Right atrium auricular region (tissue), 2 donors: ENCODE measurements at regions not wholly inside any gene's neighbourhood (a gene's known extent, or its start where the extent isn't known, plus 50 kb on each side); places are given as distances from the start of the nearest gene placed in this dataset.

Experiments
- DNase-seq: peaks from one replicate; pipeline ENCODE4 v3.0.0-alpha.2; 2019; ENCODE audit warnings: low spot score
- H3K27ac ChIP-seq, 2 donors: fragments of 200-600 bp; sonication (generic); 1 replicate in 1 of 2; 2 replicates in 1 of 2; pipeline ENCODE4 v1.5.1; 2016 to 2019
- H3K27me3 ChIP-seq, 2 donors: fragments of 200-600 bp; sonication (generic); one replicate each; pipeline versions ENCODE4 v1.5.1 to v1.6.0; 2017 to 2019
- H3K36me3 ChIP-seq: fragments of 200-600 bp; sonication (generic); one replicate; pipeline ENCODE4 v1.5.1; 2016
- H3K4me1 ChIP-seq, 2 donors: fragments of 200-600 bp; sonication (generic); one replicate each; pipeline versions ENCODE4 v1.5.1 to v1.6.0; 2017 to 2019
- H3K4me3 ChIP-seq, 2 donors: fragments of 200-600 bp; sonication (generic); 1 replicate in 1 of 2; 2 replicates in 1 of 2; pipeline ENCODE4 v1.5.1; 2017 to 2019; ENCODE audit warnings: mild to moderate bottlenecking in 1 of 2, moderate library complexity in 1 of 2
- H3K9me3 ChIP-seq, 2 donors: fragments of 200-600 bp; sonication (generic); one replicate each; pipeline ENCODE4 v1.5.1; 2019
- CTCF ChIP-seq, 2 donors: fragments of 200-600 bp; sonication (generic); IDR thresholded peaks; one replicate each; pipeline ENCODE4 v1.5.1; 2019; ENCODE audit warnings: antibody characterized with exemption in 2 of 2

DNA sequence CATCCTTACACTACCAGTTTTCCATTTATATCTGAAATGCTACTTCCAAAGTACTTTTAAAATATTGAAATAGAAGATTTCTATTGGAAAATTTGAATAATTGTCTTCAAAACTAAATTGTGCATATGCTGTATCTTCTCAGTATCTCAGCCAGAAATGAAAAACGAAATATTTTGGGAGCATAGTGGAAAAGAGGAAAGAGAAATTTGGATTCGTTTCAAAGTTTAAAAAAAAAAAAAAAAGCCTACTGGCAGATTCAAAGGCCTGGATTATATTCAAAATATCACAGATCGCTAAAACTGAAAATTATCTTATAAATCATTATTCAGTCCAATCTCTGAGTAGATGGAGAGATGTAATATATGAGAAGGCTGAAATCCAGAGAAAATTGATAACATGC lies 440.7 kb downstream of the TAF11L14 start:
- no peaks in the 10 kb centered on the region for H3K4me1 ChIP-seq
- H3K36me3 ChIP-seq = no peaks in the 10 kb centered on the region
- no peak overlapping the region for H3K4me3 ChIP-seq
- TF ChIP-seq CTCF (IDR thresholded peaks at IDR 0.05) = no peak
- no peak for DNase-seq
- no peaks in the 10 kb centered on the region for H3K9me3 ChIP-seq
- no peaks in the 10 kb centered on the region for H3K27me3 ChIP-seq
- no peak overlapping the region for H3K27ac ChIP-seq

GRCh38 chr5:18078157-18078556 lies 443.9 kb downstream of the TAF11L14 start:
- Histone ChIP-seq H3K36me3 (no peaks in the 10 kb centered on the region), H3K9me3 (no peaks in the 10 kb centered on the region), H3K27me3 (no peaks in the 10 kb centered on the region), H3K4me3 (no peak overlapping the region), H3K4me1 (no peaks in the 10 kb centered on the region), H3K27ac (no peak overlapping the region)
- DNase-seq = no peak
- TF ChIP-seq CTCF (IDR thresholded peaks at IDR 0.05) = no peak

- DNase-seq = no peak
- no peak overlapping the region for H3K27ac ChIP-seq
- TF ChIP-seq CTCF (IDR thresholded peaks at IDR 0.05) = no peak
Observed at GRCh38 chr5:18079831-18080230, 445.6 kb downstream of the TAF11L14 start.

GRCh38 chr5:18088020-18088579 lies 453.8 kb downstream of the TAF11L14 start:
- Histone ChIP-seq H3K9me3 (no peaks in the 10 kb centered on the region), H3K27ac (no peak overlapping the region), H3K36me3 (no peaks in the 10 kb centered on the region), H3K4me3 (no peak overlapping the region), H3K4me1 (no peaks in the 10 kb centered on the region), H3K27me3 (no peaks in the 10 kb centered on the region)
- no peak for TF ChIP-seq CTCF (IDR thresholded peaks at IDR 0.05)
- no peak for DNase-seq

More at GRCh38 chr5:18079831-18080230, 445.6 kb downstream of the TAF11L14 start:
- Histone ChIP-seq H3K4me1 (no peaks in the 10 kb centered on the region), H3K4me3 (no peak overlapping the region), H3K36me3 (no peaks in the 10 kb centered on the region), H3K27me3 (no peaks in the 10 kb centered on the region), H3K9me3 (no peaks in the 10 kb centered on the region)

DNA sequence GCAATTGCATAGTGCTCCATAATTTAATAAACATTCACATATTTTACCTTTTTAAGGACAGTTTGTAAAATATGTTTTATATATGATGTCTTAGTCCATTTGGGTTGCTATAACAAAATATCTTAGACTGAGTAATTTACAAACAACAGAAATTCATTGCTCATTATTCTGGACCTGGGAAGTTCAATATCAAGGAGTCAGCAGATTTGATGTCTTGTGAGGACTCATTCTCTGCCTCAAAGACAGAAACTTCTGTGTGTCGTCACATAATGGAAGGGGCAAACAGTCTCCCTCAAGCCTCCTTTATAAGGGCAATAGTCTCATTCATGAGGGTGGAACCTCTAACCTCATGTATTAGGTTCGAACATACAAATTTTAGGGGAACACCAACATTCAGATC lies 455.9 kb downstream of the TAF11L14 start:
- Histone ChIP-seq H3K4me1 (no peaks in the 10 kb centered on the region), H3K36me3 (no peaks in the 10 kb centered on the region), H3K27me3 (no peaks in the 10 kb centered on the region), H3K27ac (no peak overlapping the region), H3K4me3 (no peak overlapping the region), H3K9me3 (no peaks in the 10 kb centered on the region)
- TF ChIP-seq CTCF (IDR thresholded peaks at IDR 0.05) = no peak
- DNase-seq = no peak

DNA sequence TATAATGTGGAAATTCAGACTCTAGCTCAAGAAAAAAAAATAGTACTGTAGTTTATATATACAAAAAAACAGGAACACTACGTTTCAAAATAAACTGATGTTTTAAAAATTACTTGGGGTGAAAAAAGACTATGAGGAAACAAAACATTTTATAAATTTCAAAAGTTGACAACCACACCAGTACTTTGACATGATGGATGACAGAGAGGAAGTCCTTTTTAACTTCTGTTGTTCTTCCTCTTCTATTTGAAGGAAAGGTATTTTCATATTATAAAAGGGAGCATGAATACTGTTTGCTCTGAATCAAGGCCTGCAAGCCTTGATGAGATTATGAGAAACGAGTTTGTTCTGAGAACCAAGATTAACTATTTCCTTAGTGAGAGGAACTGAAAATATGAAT lies 456.9 kb downstream of the TAF11L14 start:
- H3K4me3 ChIP-seq = no peak overlapping the region
- DNase-seq = no peak
- H3K27me3 ChIP-seq = no peaks in the 10 kb centered on the region
- no peak overlapping the region for H3K27ac ChIP-seq
- no peaks in the 10 kb centered on the region for H3K36me3 ChIP-seq
- H3K4me1 ChIP-seq = no peaks in the 10 kb centered on the region
- H3K9me3 ChIP-seq = no peaks in the 10 kb centered on the region
- no peak for TF ChIP-seq CTCF (IDR thresholded peaks at IDR 0.05)
